ENCODE measurements at regions not wholly inside any gene's neighbourhood (a gene's known extent, or its start where the extent isn't known, plus 50 kb on each side); places are given as distances from the start of the nearest gene placed in this dataset.

GRCh38 chr4:115370490-115370889 lies 257.1 kb upstream of the NDST4 start:
- TF ChIP-seq CTCF (conservative IDR thresholded peaks at IDR 0.05 in 1 of 2, IDR thresholded peaks at IDR 0.05 in 1 of 2; ENCODE audit: extremely low read depth in 1 of 2, insufficient read depth in 1 of 2, low read depth in 1 of 2, low read length in 2 of 2) = no peak
- no peak for TF ChIP-seq EZH2 (IDR thresholded peaks at IDR 0.05; ENCODE audit: borderline replicate concordance, low read length)

All from mammary epithelial cell (primary cell).